GM13977 (cell line): ENCODE measurements at regions not wholly inside any gene's neighbourhood (a gene's known extent, or its start where the extent isn't known, plus 50 kb on each side); places are given as distances from the start of the nearest gene placed in this dataset.
"Not testable (repeated sequence)": the region's sequence is repeated elsewhere in the genome, so short reads cannot be mapped to it uniquely, and the experiment has no call there.

Experiments
- DNase-seq: peaks from one replicate; pipeline ENCODE4 v3.0.0; 2012; ENCODE audit warnings: low spot score
- CTCF ChIP-seq: IDR thresholded peaks from 2 replicates; pipeline ENCODE4 v1.5.1; 2012; ENCODE audit warnings: mild to moderate bottlenecking, control low read depth; ENCODE audit not compliant: insufficient read depth; ENCODE audit errors: extremely low read depth, missing control alignments
- in situ Hi-C: fragments of 300-500 bp; cut with MboI; formaldehyde crosslinking; loops from one replicate; pipeline ENCODE4 v1.12.0; 2022; ENCODE audit warnings: low sequenced_read_pairs, low pct_unique_long_range_greater_than_20kb, mixed read lengths, inconsistent platforms; ENCODE audit not compliant: unreplicated experiment

GRCh38 chrX:112190646-112191045 lies 108.1 kb upstream of the TRPC5 start:
- DNase-seq: no peak
- no peak for TF ChIP-seq CTCF
- in situ Hi-C loops: no loop called here

GRCh38 chrX:112181361-112181760 lies 98.8 kb upstream of the TRPC5 start:
- in situ Hi-C loops, DNase-seq: not testable (repeated sequence)

- in situ Hi-C loops: no loop called here
- no peak for DNase-seq
- no peak for TF ChIP-seq CTCF
Measured at GRCh38 chrX:112164420-112164819, 81.8 kb upstream of the TRPC5 start.

GRCh38 chrX:112163906-112164305 lies 81.3 kb upstream of the TRPC5 start:
- TF ChIP-seq CTCF: no peak
- in situ Hi-C loops: no loop called here
- DNase-seq: no peak

GRCh38 chrX:112148397-112148796 lies 65.8 kb upstream of the TRPC5 start:
- in situ Hi-C loops: no loop called here
- TF ChIP-seq CTCF: no peak
- DNase-seq: no peak

GRCh38 chrX:112147206-112147605 lies 64.6 kb upstream of the TRPC5 start:
- TF ChIP-seq CTCF: peak; percentile 54
- no peak for DNase-seq
- in situ Hi-C loops: no loop called here

- no peak for TF ChIP-seq CTCF
- in situ Hi-C loops: no loop called here
- no peak for DNase-seq
Measured at GRCh38 chrX:112137276-112137675, 54.7 kb upstream of the TRPC5 start.
